ENCODE measurements at regions not wholly inside any gene's neighbourhood (a gene's known extent, or its start where the extent isn't known, plus 50 kb on each side); places are given as distances from the start of the nearest gene placed in this dataset.
"Not testable (repeated sequence)": the region's sequence is repeated elsewhere in the genome, so short reads cannot be mapped to it uniquely, and the experiment has no call there.

- peak in 1 of 14 donors; percentile 10 for DNase-seq
These were observed 319.9 kb upstream of the DUSP10 start for GRCh38 chr1:222061711-222062359.

- no peak for DNase-seq
These were observed 318.5 kb upstream of the DUSP10 start for GRCh38 chr1:222060210-222060916.

- no peak for DNase-seq
These were observed 316.4 kb upstream of the DUSP10 start for GRCh38 chr1:222058249-222058648.

GRCh38 chr1:222057162-222057561 lies 315.3 kb upstream of the DUSP10 start:
- DNase-seq = no peak

- DNase-seq = no peak
These were observed 312.5 kb upstream of the DUSP10 start for GRCh38 chr1:222054416-222054815.

- no peak for DNase-seq
These were observed 312.0 kb upstream of the DUSP10 start for GRCh38 chr1:222053790-222054294.

- not testable (repeated sequence) for DNase-seq
These were observed 309.4 kb upstream of the DUSP10 start for GRCh38 chr1:222051311-222051710.

- not testable (repeated sequence) for DNase-seq
These were observed 307.8 kb upstream of the DUSP10 start for GRCh38 chr1:222049661-222050060.

GRCh38 chr1:222049176-222049575 lies 307.3 kb upstream of the DUSP10 start:
- DNase-seq = no peak

GRCh38 chr1:222048094-222048595 lies 306.3 kb upstream of the DUSP10 start:
- no peak for DNase-seq

GRCh38 chr1:222047366-222047765 lies 305.5 kb upstream of the DUSP10 start:
- DNase-seq = no peak

- no peak for DNase-seq
These were observed 304.9 kb upstream of the DUSP10 start for GRCh38 chr1:222046684-222047263.

GRCh38 chr1:222045786-222046185 lies 303.9 kb upstream of the DUSP10 start:
- no peak for DNase-seq

- no peak for DNase-seq
These were observed 303.3 kb upstream of the DUSP10 start for GRCh38 chr1:222045236-222045635.

GRCh38 chr1:222043444-222044292 lies 301.8 kb upstream of the DUSP10 start:
- no peak for DNase-seq

- DNase-seq = no peak
These were observed 300.2 kb upstream of the DUSP10 start for GRCh38 chr1:222042120-222042519.

- DNase-seq = no peak
These were observed 299.1 kb upstream of the DUSP10 start for GRCh38 chr1:222040955-222041354.

GRCh38 chr1:222040121-222040805 lies 298.4 kb upstream of the DUSP10 start:
- no peak for DNase-seq

GRCh38 chr1:222038971-222039370 lies 297.1 kb upstream of the DUSP10 start:
- no peak for DNase-seq

GRCh38 chr1:222037720-222038119 lies 295.8 kb upstream of the DUSP10 start:
- no peak for DNase-seq

GRCh38 chr1:222034790-222035189 lies 292.9 kb upstream of the DUSP10 start:
- DNase-seq = peak in 1 of 14 donors; percentile 83

- no peak for DNase-seq
These were observed 291.6 kb upstream of the DUSP10 start for GRCh38 chr1:222033450-222033849.
